HK-2 (cell line): ENCODE measurements at regions not wholly inside any gene's neighbourhood (a gene's known extent, or its start where the extent isn't known, plus 50 kb on each side); places are given as distances from the start of the nearest gene placed in this dataset.
"Not testable (repeated sequence)": the region's sequence is repeated elsewhere in the genome, so short reads cannot be mapped to it uniquely, and the experiment has no call there.

ENCODE experiments used
- DNase-seq: peaks from one replicate; pipeline ENCODE4 v3.0.0-alpha.2; 2018; ENCODE audit not compliant: unreplicated experiment

GRCh38 chr13:71382285-71382684 lies 484.7 kb downstream of the DACH1 start:
- no peak for DNase-seq

- no peak for DNase-seq
Observed at GRCh38 chr13:71380191-71380590, 486.8 kb downstream of the DACH1 start.

- DNase-seq = no peak
Observed at GRCh38 chr13:71378961-71379905, 487.8 kb downstream of the DACH1 start.

GRCh38 chr13:71374471-71375049 lies 492.4 kb downstream of the DACH1 start:
- no peak for DNase-seq

- DNase-seq = no peak
Observed at GRCh38 chr13:71368336-71368735, 498.7 kb downstream of the DACH1 start.

GRCh38 chr13:71360041-71360440 lies 507.0 kb downstream of the DACH1 start:
- DNase-seq = no peak

GRCh38 chr13:71359641-71360040 lies 507.4 kb downstream of the DACH1 start:
- no peak for DNase-seq

- DNase-seq = no peak
Observed at GRCh38 chr13:71358218-71358617, 508.8 kb downstream of the DACH1 start.

GRCh38 chr13:71355010-71355409 lies 512.0 kb downstream of the DACH1 start:
- DNase-seq = no peak

GRCh38 chr13:71350886-71351285 lies 516.1 kb downstream of the DACH1 start:
- DNase-seq = no peak

GRCh38 chr13:71345856-71346255 lies 521.1 kb downstream of the DACH1 start:
- DNase-seq = not testable (repeated sequence)

- DNase-seq = no peak
Observed at GRCh38 chr13:71339736-71340135, 527.3 kb downstream of the DACH1 start.

GRCh38 chr13:71339005-71339404 lies 528.0 kb downstream of the DACH1 start:
- no peak for DNase-seq

GRCh38 chr13:71338070-71338469 lies 528.9 kb downstream of the DACH1 start:
- DNase-seq = no peak

GRCh38 chr13:71327266-71327665 lies 539.7 kb downstream of the DACH1 start:
- DNase-seq = no peak

GRCh38 chr13:71325556-71325955 lies 541.4 kb downstream of the DACH1 start:
- DNase-seq = no peak

- DNase-seq = no peak
Observed at GRCh38 chr13:71323266-71323665, 543.7 kb downstream of the DACH1 start.

- no peak for DNase-seq
Observed at GRCh38 chr13:71320452-71320851, 546.6 kb downstream of the DACH1 start.

- no peak for DNase-seq
Observed at GRCh38 chr13:71316792-71317363, 550.1 kb downstream of the DACH1 start.

- DNase-seq = no peak
Observed at GRCh38 chr13:71312923-71313322, 554.1 kb downstream of the DACH1 start.

GRCh38 chr13:71309905-71310304 lies 557.1 kb downstream of the DACH1 start:
- no peak for DNase-seq

- no peak for DNase-seq
Observed at GRCh38 chr13:71306821-71307220, 560.2 kb downstream of the DACH1 start.

GRCh38 chr13:71304861-71305260 lies 562.1 kb downstream of the DACH1 start:
- DNase-seq = no peak
